GM18505 (cell line): ENCODE measurements at regions not wholly inside any gene's neighbourhood (a gene's known extent, or its start where the extent isn't known, plus 50 kb on each side); places are given as distances from the start of the nearest gene placed in this dataset.

Source experiments
- ATAC-seq: cut with Tn5 transposase; IDR thresholded peaks from one replicate; pipeline ENCODE4 v1.9.1; 2021; ENCODE audit not compliant: unreplicated experiment
- POLR2A ChIP-seq: IDR thresholded peaks from 4 replicates; pipeline ENCODE4 v1.6.1; 2011; ENCODE audit warnings: borderline replicate concordance; ENCODE audit not compliant: insufficient read depth, insufficient read length; ENCODE audit errors: extremely low read depth

GRCh38 chr3:186487819-186488218 lies 56.4 kb downstream of the CRYGS start:
- no peak for ATAC-seq
- TF ChIP-seq POLR2A = no peak

GRCh38 chr3:186487037-186487436 lies 57.1 kb downstream of the CRYGS start:
- no peak for TF ChIP-seq POLR2A
- no peak for ATAC-seq

- no peak for TF ChIP-seq POLR2A
- ATAC-seq = no peak
Observed at GRCh38 chr3:186483611-186484340, 60.4 kb downstream of the CRYGS start.

DNA sequence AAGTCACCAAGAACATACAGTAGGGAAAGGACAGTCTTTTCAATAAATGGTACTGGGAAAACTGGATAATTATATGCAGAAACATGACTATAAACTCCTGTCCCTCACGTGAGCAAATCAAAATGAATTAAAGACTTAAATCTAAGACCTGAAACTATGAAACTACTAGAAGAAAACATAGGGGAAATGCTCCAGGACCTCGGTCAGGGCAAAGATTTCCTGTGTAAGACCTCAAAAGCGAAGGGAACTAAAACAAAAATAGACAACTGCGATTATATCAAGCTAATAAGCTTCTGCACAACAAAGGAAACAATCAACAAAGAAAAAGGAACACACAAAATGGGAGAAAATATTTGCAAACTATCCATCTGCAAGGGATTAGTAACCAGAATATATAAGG lies 62.7 kb downstream of the CRYGS start:
- no peak for ATAC-seq
- TF ChIP-seq POLR2A = no peak

DNA sequence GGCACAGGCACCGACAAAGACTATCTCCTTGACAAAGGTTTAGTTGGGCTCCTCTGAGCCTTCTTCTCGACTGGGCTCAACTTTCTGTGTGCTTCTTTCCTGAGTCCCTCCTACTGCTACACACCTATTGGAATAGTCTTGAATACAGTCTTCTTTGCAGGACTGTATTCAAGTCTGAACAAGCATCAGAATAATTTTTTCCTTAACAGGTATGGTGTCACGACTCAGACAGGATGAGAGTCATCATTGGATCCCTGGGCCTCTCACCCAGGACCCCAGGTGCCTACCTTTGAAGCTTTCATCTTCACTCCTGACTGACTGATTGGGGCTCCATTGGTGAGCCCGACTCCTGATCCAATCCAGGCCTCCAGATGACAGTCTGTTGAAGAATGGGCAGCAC lies 66.3 kb downstream of the CRYGS start:
- no peak for TF ChIP-seq POLR2A

DNA sequence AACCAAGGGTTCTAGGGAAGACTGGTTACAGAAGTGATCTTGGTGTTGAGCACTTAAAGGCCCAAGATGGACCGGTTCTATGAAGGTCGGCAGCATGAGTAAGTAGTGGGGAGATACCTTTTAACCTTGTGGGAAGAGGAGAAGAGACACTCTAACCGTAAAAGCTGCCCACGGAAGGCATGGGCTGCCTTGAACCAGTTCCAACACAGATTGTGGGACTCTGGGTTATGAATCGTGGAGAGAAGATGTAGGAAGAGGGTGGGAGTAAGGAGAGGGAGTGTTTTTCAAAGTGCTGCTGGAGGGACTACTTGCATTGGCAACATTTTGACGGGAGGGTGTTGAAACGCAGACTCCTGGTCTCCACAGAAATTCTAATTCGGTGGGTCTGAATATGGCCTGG lies 67.1 kb downstream of the CRYGS start:
- TF ChIP-seq POLR2A = no peak
- ATAC-seq = no peak

More for the DNA sequence above, 66.3 kb downstream of the CRYGS start:
- ATAC-seq = no peak

DNA sequence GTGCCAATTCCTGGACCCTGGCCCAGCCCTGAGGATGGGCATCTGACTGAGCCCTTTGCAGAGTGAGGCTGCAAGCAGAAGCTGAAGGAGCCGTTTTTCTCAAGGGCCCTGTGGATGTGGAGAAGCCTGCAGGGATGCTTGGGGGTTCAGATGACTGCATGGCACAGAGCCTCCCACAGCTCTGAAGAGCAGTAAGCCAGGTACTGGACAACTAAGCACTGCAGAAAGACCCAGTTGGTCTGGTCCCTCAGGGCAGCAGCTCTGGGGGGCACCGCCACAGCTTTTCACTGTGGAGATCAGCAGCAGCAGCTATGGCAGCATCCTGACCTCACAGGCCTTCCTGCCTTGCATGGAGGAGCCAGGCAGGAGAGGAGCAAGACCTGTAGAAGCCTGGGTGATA lies 67.6 kb downstream of the CRYGS start:
- TF ChIP-seq POLR2A = no peak
- no peak for ATAC-seq

- no peak for ATAC-seq
- no peak for TF ChIP-seq POLR2A
Observed at GRCh38 chr3:186476044-186476468, 68.1 kb downstream of the CRYGS start.

GRCh38 chr3:186473166-186473565 lies 71.0 kb downstream of the CRYGS start:
- no peak for TF ChIP-seq POLR2A
- ATAC-seq = no peak

- ATAC-seq = no peak
- no peak for TF ChIP-seq POLR2A
Observed at GRCh38 chr3:186472456-186473008, 71.6 kb downstream of the CRYGS start.

- TF ChIP-seq POLR2A = no peak
- no peak for ATAC-seq
Observed at GRCh38 chr3:186471771-186472170, 72.4 kb downstream of the CRYGS start.

GRCh38 chr3:186469525-186469924 lies 74.7 kb downstream of the CRYGS start:
- no peak for TF ChIP-seq POLR2A
- no peak for ATAC-seq

DNA sequence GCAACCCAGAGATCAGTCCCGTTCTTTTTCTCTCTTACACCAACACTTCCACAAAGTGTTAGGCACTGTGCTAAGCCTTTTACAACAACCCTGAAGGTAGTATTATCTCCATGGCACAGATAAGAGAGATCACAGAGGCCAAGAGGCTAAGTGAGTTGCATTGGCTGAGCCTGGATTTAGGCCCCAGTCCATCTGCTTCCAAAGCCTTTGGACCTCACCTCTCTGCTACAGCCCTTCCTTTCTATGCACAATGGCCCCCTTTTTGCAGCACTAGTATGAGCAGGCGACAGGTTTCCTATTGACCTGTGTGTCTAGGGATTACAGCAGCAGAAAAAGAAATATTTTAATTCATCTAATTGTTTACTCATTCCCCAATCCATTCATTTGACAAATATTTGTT lies 76.2 kb downstream of the CRYGS start:
- ATAC-seq = no peak
- TF ChIP-seq POLR2A = no peak

GRCh38 chr3:186466391-186466974 lies 77.7 kb downstream of the CRYGS start:
- no peak for ATAC-seq
- no peak for TF ChIP-seq POLR2A

- TF ChIP-seq POLR2A = no peak
- no peak for ATAC-seq
Observed at GRCh38 chr3:186465508-186465907, 78.7 kb downstream of the CRYGS start.

- ATAC-seq = no peak
- no peak for TF ChIP-seq POLR2A
Observed at GRCh38 chr3:186464424-186465093, 79.6 kb downstream of the CRYGS start.
